Glutamatergic neuron (in vitro differentiated cells): ENCODE measurements at regions not wholly inside any gene's neighbourhood (a gene's known extent, or its start where the extent isn't known, plus 50 kb on each side); places are given as distances from the start of the nearest gene placed in this dataset.

Experiments
- DNase-seq: peaks from one replicate; pipeline ENCODE4 v3.0.0; 2022
- H3K27ac Mint-ChIP-seq: one replicate; pipeline ENCODE4 v1.8.0; 2020; ENCODE audit warnings: mild to moderate bottlenecking, mixed read lengths, inconsistent platforms; ENCODE audit not compliant: unreplicated experiment
- H3K27me3 Mint-ChIP-seq: one replicate; pipeline ENCODE4 v1.8.0; 2020; ENCODE audit warnings: mild to moderate bottlenecking, moderate library complexity, mixed read lengths, inconsistent platforms; ENCODE audit not compliant: unreplicated experiment
- H3K36me3 Mint-ChIP-seq: one replicate; pipeline ENCODE4 v1.8.0; 2020; ENCODE audit warnings: mild to moderate bottlenecking, mixed read lengths, inconsistent platforms; ENCODE audit not compliant: unreplicated experiment
- H3K4me1 Mint-ChIP-seq: one replicate; pipeline ENCODE4 v1.8.0; 2020; ENCODE audit warnings: mild to moderate bottlenecking, low read depth, mixed read lengths, inconsistent platforms; ENCODE audit not compliant: unreplicated experiment
- H3K4me3 Mint-ChIP-seq: one replicate; pipeline ENCODE4 v1.8.0; 2020; ENCODE audit warnings: mild to moderate bottlenecking, mixed read lengths, inconsistent platforms; ENCODE audit not compliant: unreplicated experiment
- H3K9me3 Mint-ChIP-seq: one replicate; pipeline ENCODE4 v1.8.0; 2020; ENCODE audit warnings: mild to moderate bottlenecking, moderate library complexity, mixed read lengths, inconsistent platforms; ENCODE audit not compliant: unreplicated experiment
- CTCF ChIP-seq: fragments of 200-600 bp; sonication (generic); IDR thresholded peaks from one replicate; pipeline ENCODE4 v1.5.0; 2021; ENCODE audit not compliant: partially characterized antibody, unreplicated experiment

- Mint-ChIP-seq H3K36me3 (no peaks in the 10 kb centered on the region), H3K4me1 (peaks cover 28% of the 10 kb centered on the region), H3K27me3 (peaks cover 9% of the 10 kb centered on the region), H3K27ac (no peak overlapping the region), H3K9me3 (peaks cover 1% of the 10 kb centered on the region), H3K4me3 (no peak overlapping the region)
- DNase-seq, result no peak
- TF ChIP-seq CTCF, result no peak
These were observed 122.7 kb downstream of the LY86 start for GRCh38 chr6:6711031-6711785.

- H3K27ac Mint-ChIP-seq, result peak overlapping the region; percentile 77
- H3K9me3 Mint-ChIP-seq, result peaks cover 1% of the 10 kb centered on the region
- peak overlapping the region; percentile 39 for H3K4me3 Mint-ChIP-seq
- H3K4me1 Mint-ChIP-seq, result peaks cover 28% of the 10 kb centered on the region
- peaks cover 9% of the 10 kb centered on the region for H3K27me3 Mint-ChIP-seq
- DNase-seq, result peak; percentile 56
- no peak for TF ChIP-seq CTCF
- H3K36me3 Mint-ChIP-seq, result no peaks in the 10 kb centered on the region
These were observed 123.4 kb downstream of the LY86 start for GRCh38 chr6:6711832-6712448.

- peaks cover 9% of the 10 kb centered on the region for H3K27me3 Mint-ChIP-seq
These were observed 124.2 kb downstream of the LY86 start for GRCh38 chr6:6712449-6713403.

GRCh38 chr6:6713657-6714056 lies 125.1 kb downstream of the LY86 start:
- Mint-ChIP-seq H3K9me3 (peaks cover 1% of the 10 kb centered on the region), H3K4me1 (peaks cover 28% of the 10 kb centered on the region), H3K4me3 (no peak overlapping the region), H3K27me3 (peaks cover 9% of the 10 kb centered on the region), H3K36me3 (no peaks in the 10 kb centered on the region), H3K27ac (peak overlapping the region; percentile 59)
- TF ChIP-seq CTCF, result no peak
- no peak for DNase-seq

More at GRCh38 chr6:6712449-6713403, 124.2 kb downstream of the LY86 start:
- Mint-ChIP-seq H3K4me1 (peaks cover 28% of the 10 kb centered on the region), H3K9me3 (peaks cover 1% of the 10 kb centered on the region), H3K27ac (no peak overlapping the region), H3K36me3 (no peaks in the 10 kb centered on the region), H3K4me3 (peak overlapping the region; percentile 9)
- no peak for TF ChIP-seq CTCF
- no peak for DNase-seq
